Stimulated activated naive B cell treated with anti-CD40 and anti-IgM and Interleukin-4, amounts not matched to agents 10 μg/mL and 1 μg/mL and 100 μg/mL, for 72 hours (primary cell): ENCODE measurements at regions not wholly inside any gene's neighbourhood (a gene's known extent, or its start where the extent isn't known, plus 50 kb on each side); places are given as distances from the start of the nearest gene placed in this dataset.

Source experiments
- ATAC-seq, 2 donors: fragments of 150-1000 bp; cut with Tn5 transposase; replicated peaks; 2 replicates each; pipeline ENCODE4 v1.10.0; 2021; ENCODE audit warnings: moderate library complexity in 1 of 2
- DNase-seq: peaks from one replicate; pipeline ENCODE4 v3.0.0; 2021
- H3K27ac Mint-ChIP-seq: one replicate; pipeline ENCODE4 v1.8.0; 2022; ENCODE audit warnings: mild to moderate bottlenecking, mixed read lengths
- H3K27me3 Mint-ChIP-seq, 2 donors: one replicate each; pipeline ENCODE4 v1.8.0; 2022; ENCODE audit warnings: mixed read lengths in 2 of 2
- H3K36me3 Mint-ChIP-seq, 2 donors: one replicate each; pipeline ENCODE4 v1.8.0; 2022; ENCODE audit warnings: mixed read lengths in 2 of 2, mild to moderate bottlenecking in 1 of 2
- H3K4me1 Mint-ChIP-seq, 2 donors: one replicate each; pipeline ENCODE4 v1.8.0; 2022; ENCODE audit warnings: mixed read lengths in 2 of 2, mild to moderate bottlenecking in 1 of 2
- H3K4me3 Mint-ChIP-seq, 2 donors: one replicate each; pipeline ENCODE4 v1.8.0; 2022; ENCODE audit warnings: mild to moderate bottlenecking in 2 of 2, mixed read lengths in 2 of 2, moderate library complexity in 1 of 2
- H3K9me3 Mint-ChIP-seq, 2 donors: one replicate each; pipeline ENCODE4 v1.8.0; 2022; ENCODE audit warnings: mixed read lengths in 2 of 2, mild to moderate bottlenecking in 1 of 2

GRCh38 chr18:69233465-69234054 is 167.1 kb upstream of the DOK6 start:
- H3K27me3 Mint-ChIP-seq: no peaks in the 10 kb centered on the region
- no peak overlapping the region for H3K4me3 Mint-ChIP-seq
- no peak for DNase-seq
- H3K9me3 Mint-ChIP-seq: peaks cover 0 to 1% of the 10 kb centered on the region in 2 donors
- no peaks in the 10 kb centered on the region for H3K36me3 Mint-ChIP-seq
- no peak for ATAC-seq
- H3K4me1 Mint-ChIP-seq: no peaks in the 10 kb centered on the region
- no peak overlapping the region for H3K27ac Mint-ChIP-seq

GRCh38 chr18:69239849-69240674 is 160.6 kb upstream of the DOK6 start:
- Mint-ChIP-seq H3K4me1 (no peaks in the 10 kb centered on the region), H3K4me3 (no peak overlapping the region), H3K27me3 (no peaks in the 10 kb centered on the region), H3K36me3 (no peaks in the 10 kb centered on the region), H3K27ac (no peak overlapping the region), H3K9me3 (peaks cover 0 to 1% of the 10 kb centered on the region in 2 donors)
- DNase-seq (no peak), ATAC-seq (no peak)

- no peaks in the 10 kb centered on the region for H3K27me3 Mint-ChIP-seq
- H3K4me1 Mint-ChIP-seq: no peaks in the 10 kb centered on the region
- DNase-seq (no peak), ATAC-seq (no peak)
- H3K36me3 Mint-ChIP-seq: no peaks in the 10 kb centered on the region
- H3K9me3 Mint-ChIP-seq: no peaks in the 10 kb centered on the region
- no peak overlapping the region for H3K27ac Mint-ChIP-seq
- no peak overlapping the region for H3K4me3 Mint-ChIP-seq
Observed at GRCh38 chr18:69246027-69246426, 154.7 kb upstream of the DOK6 start.

- H3K4me3 Mint-ChIP-seq: no peak overlapping the region
- no peaks in the 10 kb centered on the region for H3K36me3 Mint-ChIP-seq
- ATAC-seq (no peak), DNase-seq (no peak)
- peaks cover 0 to 2% of the 10 kb centered on the region in 2 donors for H3K9me3 Mint-ChIP-seq
- H3K27me3 Mint-ChIP-seq: no peaks in the 10 kb centered on the region
- H3K27ac Mint-ChIP-seq: no peak overlapping the region
- H3K4me1 Mint-ChIP-seq: no peaks in the 10 kb centered on the region
Observed at GRCh38 chr18:69250305-69251151, 150.2 kb upstream of the DOK6 start.

- Mint-ChIP-seq H3K36me3 (no peaks in the 10 kb centered on the region), H3K27ac (no peak overlapping the region), H3K4me3 (no peak overlapping the region), H3K4me1 (no peaks in the 10 kb centered on the region), H3K27me3 (no peaks in the 10 kb centered on the region), H3K9me3 (peaks cover 0 to 4% of the 10 kb centered on the region in 2 donors)
- ATAC-seq: no peak
- DNase-seq: no peak
Observed at GRCh38 chr18:69257861-69258458, 142.7 kb upstream of the DOK6 start.

- no peak for ATAC-seq
Observed at GRCh38 chr18:69259282-69259681, 141.4 kb upstream of the DOK6 start.

GRCh38 chr18:69261406-69261805 is 139.3 kb upstream of the DOK6 start:
- ATAC-seq: no peak
- H3K4me3 Mint-ChIP-seq: no peak overlapping the region
- no peaks in the 10 kb centered on the region for H3K36me3 Mint-ChIP-seq
- no peaks in the 10 kb centered on the region for H3K27me3 Mint-ChIP-seq
- H3K27ac Mint-ChIP-seq: no peak overlapping the region
- peaks cover 2 to 3% of the 10 kb centered on the region in 2 donors for H3K9me3 Mint-ChIP-seq
- DNase-seq: no peak
- H3K4me1 Mint-ChIP-seq: no peaks in the 10 kb centered on the region

More at GRCh38 chr18:69259282-69259681, 141.4 kb upstream of the DOK6 start:
- DNase-seq: no peak
- H3K4me3 Mint-ChIP-seq: no peak overlapping the region
- H3K27me3 Mint-ChIP-seq: no peaks in the 10 kb centered on the region
- H3K4me1 Mint-ChIP-seq: no peaks in the 10 kb centered on the region
- H3K27ac Mint-ChIP-seq: no peak overlapping the region
- H3K9me3 Mint-ChIP-seq: peaks cover 0 to 4% of the 10 kb centered on the region in 2 donors
- H3K36me3 Mint-ChIP-seq: no peaks in the 10 kb centered on the region

GRCh38 chr18:69265656-69266055 is 135.0 kb upstream of the DOK6 start:
- Mint-ChIP-seq H3K4me3 (no peak overlapping the region), H3K4me1 (no peaks in the 10 kb centered on the region), H3K9me3 (peaks cover 4 to 7% of the 10 kb centered on the region in 2 donors), H3K27me3 (no peaks in the 10 kb centered on the region), H3K36me3 (no peaks in the 10 kb centered on the region), H3K27ac (no peak overlapping the region)
- ATAC-seq (no peak), DNase-seq (no peak)

- Mint-ChIP-seq H3K36me3 (no peaks in the 10 kb centered on the region), H3K27me3 (no peaks in the 10 kb centered on the region), H3K4me1 (no peaks in the 10 kb centered on the region), H3K27ac (no peak overlapping the region), H3K9me3 (peaks cover 2 to 12% of the 10 kb centered on the region in 2 donors), H3K4me3 (no peak overlapping the region)
- ATAC-seq (no peak), DNase-seq (no peak)
Observed at GRCh38 chr18:69267895-69268294, 132.8 kb upstream of the DOK6 start.

- DNase-seq (no peak), ATAC-seq (no peak)
- Mint-ChIP-seq H3K4me3 (no peak overlapping the region), H3K27ac (no peak overlapping the region), H3K9me3 (peaks cover 0 to 2% of the 10 kb centered on the region in 2 donors), H3K36me3 (no peaks in the 10 kb centered on the region), H3K27me3 (no peaks in the 10 kb centered on the region), H3K4me1 (no peaks in the 10 kb centered on the region)
Observed at GRCh38 chr18:69282371-69282770, 118.3 kb upstream of the DOK6 start.

GRCh38 chr18:69291044-69291443 is 109.6 kb upstream of the DOK6 start:
- H3K4me1 Mint-ChIP-seq: no peaks in the 10 kb centered on the region
- no peaks in the 10 kb centered on the region for H3K27me3 Mint-ChIP-seq
- H3K36me3 Mint-ChIP-seq: no peaks in the 10 kb centered on the region
- peaks cover 0 to 2% of the 10 kb centered on the region in 2 donors for H3K9me3 Mint-ChIP-seq
- no peak overlapping the region for H3K4me3 Mint-ChIP-seq
- no peak for ATAC-seq
- DNase-seq: no peak
- no peak overlapping the region for H3K27ac Mint-ChIP-seq

- H3K4me3 Mint-ChIP-seq: no peak overlapping the region
- H3K9me3 Mint-ChIP-seq: peaks cover 4 to 5% of the 10 kb centered on the region in 2 donors
- no peaks in the 10 kb centered on the region for H3K4me1 Mint-ChIP-seq
- DNase-seq (no peak), ATAC-seq (no peak)
- H3K27ac Mint-ChIP-seq: no peak overlapping the region
- H3K27me3 Mint-ChIP-seq: no peaks in the 10 kb centered on the region
- no peaks in the 10 kb centered on the region for H3K36me3 Mint-ChIP-seq
Observed at GRCh38 chr18:69291755-69292154, 108.9 kb upstream of the DOK6 start.

- ATAC-seq: no peak
- no peaks in the 10 kb centered on the region for H3K4me1 Mint-ChIP-seq
- no peak overlapping the region for H3K27ac Mint-ChIP-seq
- no peaks in the 10 kb centered on the region for H3K36me3 Mint-ChIP-seq
- H3K9me3 Mint-ChIP-seq: peaks cover 5 to 10% of the 10 kb centered on the region in 2 donors
- DNase-seq: no peak
- H3K4me3 Mint-ChIP-seq: no peak overlapping the region
- no peaks in the 10 kb centered on the region for H3K27me3 Mint-ChIP-seq
Observed at GRCh38 chr18:69300185-69300584, 100.5 kb upstream of the DOK6 start.

- Mint-ChIP-seq H3K4me1 (no peaks in the 10 kb centered on the region), H3K9me3 (peaks cover 5% of the 10 kb centered on the region in 2 donors), H3K27me3 (no peaks in the 10 kb centered on the region), H3K4me3 (no peak overlapping the region), H3K27ac (no peak overlapping the region), H3K36me3 (no peaks in the 10 kb centered on the region)
- DNase-seq (no peak), ATAC-seq (no peak)
Observed at GRCh38 chr18:69308619-69309018, 92.1 kb upstream of the DOK6 start.
